HG03175 (cell line): ENCODE measurements at regions not wholly inside any gene's neighbourhood (a gene's known extent, or its start where the extent isn't known, plus 50 kb on each side); places are given as distances from the start of the nearest gene placed in this dataset.
"Not testable (repeated sequence)": the region's sequence is repeated elsewhere in the genome, so short reads cannot be mapped to it uniquely, and the experiment has no call there.

ENCODE experiments used
- ATAC-seq: cut with Tn5 transposase; IDR thresholded peaks from one replicate; pipeline ENCODE4 v1.9.1; 2021; ENCODE audit warnings: mild to moderate bottlenecking, moderate library complexity; ENCODE audit not compliant: unreplicated experiment

- ATAC-seq = not testable (repeated sequence)
These were observed 150.2 kb upstream of the SPATA31A3 start for GRCh38 chr9:67142392-67143107.

DNA sequence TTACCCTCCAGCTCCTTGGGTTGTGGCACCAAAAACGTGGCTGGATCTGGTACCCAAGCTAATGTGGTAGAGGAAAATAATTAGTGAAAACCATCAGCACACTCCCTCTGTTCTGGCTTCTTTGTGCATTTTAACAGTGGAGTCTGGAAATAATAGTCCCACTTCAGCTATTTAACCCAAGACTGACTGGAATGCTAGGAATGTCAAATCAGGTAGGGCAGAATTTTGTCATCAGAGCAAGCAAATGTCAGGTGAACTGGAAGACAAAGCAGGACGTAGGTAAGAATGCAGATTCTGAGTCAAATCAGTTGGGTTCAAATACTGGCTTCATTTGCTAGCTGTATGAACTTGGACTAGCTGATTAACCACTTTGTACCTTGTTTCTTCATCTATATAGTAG is 144.0 kb upstream of the SPATA31A3 start:
- not testable (repeated sequence) for ATAC-seq

DNA sequence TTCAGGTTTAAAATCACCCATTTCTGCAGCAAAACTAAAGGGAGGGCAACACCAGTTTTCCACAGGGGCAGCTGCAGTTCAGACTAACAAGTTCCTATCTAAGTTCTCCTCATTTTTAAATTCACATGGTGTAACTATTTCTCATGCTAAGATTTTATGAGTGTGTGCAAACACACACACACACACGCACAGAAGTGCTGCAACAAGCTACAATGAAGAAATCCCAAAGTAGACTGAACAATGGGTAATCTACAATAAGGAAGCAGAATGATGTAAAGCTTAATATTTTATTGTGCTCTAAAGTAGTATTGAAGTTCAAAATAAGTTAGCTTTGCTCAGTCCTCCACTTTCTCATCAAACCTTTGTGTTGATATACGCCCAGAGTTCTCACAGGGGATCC is 140.8 kb upstream of the SPATA31A3 start:
- ATAC-seq = not testable (repeated sequence)

DNA sequence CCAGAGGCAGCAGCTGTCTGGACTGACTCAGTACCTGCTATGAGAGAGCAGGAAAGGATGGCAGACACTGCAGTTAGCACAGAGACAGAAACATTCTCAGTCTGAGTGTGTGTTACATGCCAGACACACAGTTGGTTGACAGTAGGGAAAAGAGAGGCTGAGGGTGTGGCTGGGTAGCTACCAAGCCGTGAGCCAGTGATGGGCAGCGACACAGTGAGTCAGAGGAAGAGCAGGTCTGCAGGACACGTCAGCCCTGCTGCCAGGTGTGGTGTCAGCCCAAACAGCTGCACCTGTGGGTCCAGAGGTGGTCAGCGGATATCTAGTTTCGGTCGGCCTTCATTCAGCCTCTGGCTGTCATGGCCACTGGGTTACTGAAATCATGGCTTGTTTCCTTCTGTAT is 124.4 kb upstream of the SPATA31A3 start:
- not testable (repeated sequence) for ATAC-seq

- not testable (repeated sequence) for ATAC-seq
These were observed 119.8 kb upstream of the SPATA31A3 start for GRCh38 chr9:67112148-67112547.

GRCh38 chr9:67111733-67112132 is 119.4 kb upstream of the SPATA31A3 start:
- ATAC-seq = not testable (repeated sequence)

DNA sequence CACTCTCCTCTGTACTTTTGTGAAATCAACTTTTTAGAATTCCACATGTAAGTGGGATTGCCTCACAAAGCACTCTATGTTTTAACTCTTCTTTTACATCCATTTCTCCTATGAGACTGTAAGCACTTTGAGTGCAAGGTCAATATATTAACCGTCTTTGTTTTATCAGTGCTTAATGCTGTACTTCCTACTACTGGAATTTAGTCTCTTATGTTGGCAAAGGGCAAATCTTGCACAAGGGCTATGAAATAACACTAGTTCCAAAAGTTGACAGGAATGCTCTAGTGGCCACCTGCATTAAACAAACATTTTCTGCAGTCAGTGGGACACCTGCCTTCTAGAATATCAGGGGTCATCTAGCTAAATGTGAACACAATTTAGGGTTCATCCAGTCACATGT is 117.5 kb upstream of the SPATA31A3 start:
- not testable (repeated sequence) for ATAC-seq

GRCh38 chr9:67106659-67107058 is 114.3 kb upstream of the SPATA31A3 start:
- not testable (repeated sequence) for ATAC-seq

DNA sequence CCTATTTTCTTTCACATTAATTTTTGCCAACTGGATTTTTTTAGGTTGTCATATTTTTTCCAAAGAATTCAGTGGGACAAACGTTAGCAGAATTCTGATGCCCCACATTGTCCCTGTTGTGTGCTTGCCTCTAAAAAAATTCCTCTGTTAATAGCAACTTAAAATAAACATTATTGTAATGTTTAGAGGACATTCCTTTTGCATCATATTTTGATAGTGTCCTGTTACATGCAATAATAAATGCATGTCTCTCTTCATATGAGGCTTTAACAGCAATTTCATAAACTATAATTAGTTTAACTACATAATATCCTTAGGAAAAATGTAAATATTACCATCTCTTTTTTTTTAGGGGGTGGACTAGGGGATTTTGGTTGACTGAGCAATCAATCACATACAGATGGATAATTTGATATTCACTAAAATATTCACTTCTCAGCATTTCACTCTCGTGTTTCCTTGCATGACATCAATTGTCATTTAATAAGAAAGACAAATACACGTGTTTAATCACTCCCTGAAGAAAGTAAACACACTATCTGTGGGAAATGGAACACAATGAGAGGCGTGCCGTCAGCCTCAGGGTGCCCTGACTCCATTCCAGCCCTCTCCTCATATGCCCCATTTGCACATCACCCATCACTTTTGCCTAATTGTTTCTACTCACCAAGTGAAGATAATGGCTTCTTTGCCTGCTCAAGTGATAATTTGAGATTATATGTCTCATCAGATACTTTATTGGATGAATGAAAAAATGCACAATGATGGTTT is 110.3 kb upstream of the SPATA31A3 start:
- ATAC-seq = not testable (repeated sequence)

- not testable (repeated sequence) for ATAC-seq
These were observed 98.8 kb upstream of the SPATA31A3 start for GRCh38 chr9:67091104-67091503.

DNA sequence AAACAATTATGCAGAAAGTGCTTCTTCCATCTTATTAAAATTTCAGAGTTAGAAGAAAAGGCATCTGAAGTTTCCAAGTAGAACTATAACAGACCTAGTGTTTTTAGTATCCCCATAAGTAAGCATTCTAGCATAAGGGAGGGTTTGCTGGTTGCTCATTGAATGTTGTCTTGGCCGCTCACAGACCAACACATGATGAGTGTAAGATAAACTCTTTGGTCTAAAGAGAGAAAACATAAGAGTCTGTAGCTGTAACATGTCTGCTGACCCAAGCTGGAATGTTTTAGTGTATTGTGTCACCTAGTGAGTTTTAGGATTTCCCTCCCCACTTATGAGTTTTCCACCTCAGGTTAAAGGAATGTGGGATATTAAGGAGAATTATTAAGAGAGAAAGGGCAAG is 94.5 kb upstream of the SPATA31A3 start:
- not testable (repeated sequence) for ATAC-seq

GRCh38 chr9:67066140-67066539 is 73.8 kb upstream of the SPATA31A3 start:
- not testable (repeated sequence) for ATAC-seq

DNA sequence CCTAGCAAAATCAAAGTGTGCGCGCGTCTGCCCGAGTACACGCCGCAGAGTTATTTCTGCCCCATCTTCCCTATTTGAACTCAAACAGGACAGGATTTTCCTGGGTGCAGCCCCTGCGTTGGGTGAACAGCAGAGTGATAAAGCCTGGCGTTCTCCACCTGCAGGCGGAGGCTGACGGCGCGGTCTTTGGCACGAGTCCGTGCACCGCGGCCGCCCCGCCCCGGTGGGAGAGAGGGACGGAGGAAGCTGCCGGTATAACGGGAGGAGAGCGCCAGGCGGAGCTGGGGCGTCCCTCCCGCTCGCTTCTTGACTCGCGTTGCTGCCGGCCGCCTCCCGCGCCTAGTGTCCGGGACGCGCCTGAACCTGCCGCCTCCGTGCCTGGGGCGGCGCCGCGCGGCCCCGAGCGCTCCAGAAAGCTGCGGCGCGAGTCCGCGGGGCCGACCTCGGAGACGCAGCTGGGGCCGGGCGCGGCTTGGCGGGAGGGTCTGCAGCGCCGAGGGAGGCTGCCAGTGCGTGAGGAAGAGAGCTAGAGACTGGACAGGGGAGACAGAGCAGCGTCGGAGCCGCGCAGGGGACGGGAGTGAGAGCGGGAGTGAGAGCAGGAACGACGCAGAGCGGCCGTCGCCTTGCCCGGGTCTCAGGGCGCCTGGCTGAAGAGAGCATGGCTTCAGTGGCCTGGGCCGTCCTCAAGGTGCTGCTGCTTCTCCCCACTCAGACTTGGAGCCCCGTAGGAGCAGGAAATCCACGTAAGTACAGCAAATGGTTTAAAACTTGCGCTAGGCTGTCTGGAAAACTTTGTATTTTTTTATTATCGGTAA is 66.8 kb upstream of the SPATA31A3 start:
- not testable (repeated sequence) for ATAC-seq
